Panc1 (cell line): ENCODE measurements at regions not wholly inside any gene's neighbourhood (a gene's known extent, or its start where the extent isn't known, plus 50 kb on each side); places are given as distances from the start of the nearest gene placed in this dataset.

ENCODE experiments used
- ATAC-seq: fragments of 200-7000 bp; cut with Tn5 transposase; 2 replicates; pipeline ENCODE4 v1.9.1; 2020; ENCODE audit warnings: mild to moderate bottlenecking, moderate library complexity
- BruUV-seq: library from RNA; stranded (reverse); fragments of 400-500 nt; replicated peaks from 2 replicates; lab custom pipeline; 2021; lab: Mats Ljungman, UMichigan
- CTCF ChIA-PET: fragments of 300-600 bp; sonication (Branson Sonifier 250); formaldehyde crosslinking; loops from one replicate; lab custom pipeline; 2022; ENCODE audit warnings: antibody characterized with exemption; lab: Charles Lee
- POLR2A ChIA-PET: fragments of 300-600 bp; sonication (Branson Sonifier 250); formaldehyde crosslinking; loops from one replicate; lab custom pipeline; 2022; ENCODE audit warnings: antibody characterized with exemption; lab: Charles Lee
- DNase-seq: peaks from one replicate; pipeline ENCODE4 v3.0.0-alpha.2; 2010; ENCODE audit warnings: low read depth, low spot score
- H3K27ac ChIP-seq: 2 replicates; pipeline ENCODE4 v1.5.1; 2011; ENCODE audit warnings: mild to moderate bottlenecking, low read length, inconsistent platforms
- H3K27me3 ChIP-seq: fragments of 200-500 bp; sonication (Bioruptor generic); 2 replicates; pipeline ENCODE4 v1.6.0; 2014; ENCODE audit warnings: low read length, inconsistent platforms; ENCODE audit not compliant: control insufficient read depth, insufficient read depth
- H3K36me3 ChIP-seq: fragments of 200-500 bp; sonication (Bioruptor generic); 2 replicates; pipeline ENCODE4 v1.5.1; 2014; ENCODE audit warnings: inconsistent platforms, mild to moderate bottlenecking, low read length, moderate library complexity; ENCODE audit not compliant: control insufficient read depth, insufficient read depth
- H3K4me1 ChIP-seq: 2 replicates; pipeline ENCODE4 v1.5.1; 2011; ENCODE audit warnings: inconsistent platforms, mild to moderate bottlenecking, low read length, moderate library complexity; ENCODE audit not compliant: control insufficient read depth, insufficient read depth
- H3K4me3 ChIP-seq, 2 experiments: 2 replicates each; pipeline ENCODE4 v1.5.1; 2011 to 2012; ENCODE audit warnings: low read depth in 2 of 2, low read length in 2 of 2, mild to moderate bottlenecking in 2 of 2, inconsistent platforms in 1 of 2, moderate library complexity in 1 of 2
- H3K9me3 ChIP-seq: fragments of 200-500 bp; sonication (Bioruptor generic); 2 replicates; pipeline ENCODE4 v1.5.1; 2014; ENCODE audit warnings: low read depth, mild to moderate bottlenecking, inconsistent platforms, low read length, moderate library complexity; ENCODE audit not compliant: control insufficient read depth, insufficient read depth
- POLR2AphosphoS5 ChIP-seq: IDR thresholded peaks from 2 replicates; pipeline ENCODE4 v1.6.1; 2012; ENCODE audit warnings: mild to moderate bottlenecking, low read depth, low read length, moderate library complexity
- REST ChIP-seq, 2 experiments: IDR thresholded peaks; 2 replicates each; pipeline ENCODE4 v1.6.1; 2011 to 2012; ENCODE audit warnings: low read depth in 2 of 2, control low read depth in 1 of 2, low read length in 1 of 2, mild to moderate bottlenecking in 1 of 2, moderate library complexity in 1 of 2; ENCODE audit not compliant: insufficient read depth in 1 of 2
- SIN3A ChIP-seq: IDR thresholded peaks from 2 replicates; pipeline ENCODE4 v1.6.1; 2012; ENCODE audit warnings: low read depth, mild to moderate bottlenecking, low read length, moderate library complexity, borderline replicate concordance; ENCODE audit not compliant: insufficient read depth
- TCF7L2 ChIP-seq: IDR thresholded peaks from 2 replicates; pipeline ENCODE4 v1.6.1; 2011; ENCODE audit warnings: mild to moderate bottlenecking, low read depth, low read length, inconsistent platforms
- in situ Hi-C: cut with HindIII; loops from 2 replicates; pipeline ENCODE4 v1.10.0; 2016; ENCODE audit warnings: low sequenced_read_pairs, low pct_unique_long_range_greater_than_20kb
- intact Hi-C: fragments of 100-400 bp; cut with micrococcal nuclease; formaldehyde crosslinking; loops from one replicate; pipeline ENCODE4 v1.10.0; 2022; ENCODE audit not compliant: unreplicated experiment
- TF ChIP-seq, protein P1 (sequence below): fragments of 450-650 bp; IDR thresholded peaks from 2 replicates; pipeline ENCODE4 v1.5.1; 2017; ENCODE audit warnings: mild to moderate bottlenecking

- Histone ChIP-seq H3K27ac (no peak overlapping the region), H3K4me3 (no peak overlapping the region), H3K9me3 (no peaks in the 10 kb centered on the region), H3K36me3 (no peaks in the 10 kb centered on the region), H3K4me1 (no peaks in the 10 kb centered on the region), H3K27me3 (no peaks in the 10 kb centered on the region)
- ATAC-seq: no peak
- no peak for TF ChIP-seq SIN3A
- TF ChIP-seq POLR2AphosphoS5: no peak
- TF ChIP-seq REST (IDR thresholded peaks at IDR 0.05; ENCODE audit: insufficient read depth in 1 of 2, low read depth in 2 of 2, low read length in 1 of 2): no peak
- TF ChIP-seq, protein P1, sequence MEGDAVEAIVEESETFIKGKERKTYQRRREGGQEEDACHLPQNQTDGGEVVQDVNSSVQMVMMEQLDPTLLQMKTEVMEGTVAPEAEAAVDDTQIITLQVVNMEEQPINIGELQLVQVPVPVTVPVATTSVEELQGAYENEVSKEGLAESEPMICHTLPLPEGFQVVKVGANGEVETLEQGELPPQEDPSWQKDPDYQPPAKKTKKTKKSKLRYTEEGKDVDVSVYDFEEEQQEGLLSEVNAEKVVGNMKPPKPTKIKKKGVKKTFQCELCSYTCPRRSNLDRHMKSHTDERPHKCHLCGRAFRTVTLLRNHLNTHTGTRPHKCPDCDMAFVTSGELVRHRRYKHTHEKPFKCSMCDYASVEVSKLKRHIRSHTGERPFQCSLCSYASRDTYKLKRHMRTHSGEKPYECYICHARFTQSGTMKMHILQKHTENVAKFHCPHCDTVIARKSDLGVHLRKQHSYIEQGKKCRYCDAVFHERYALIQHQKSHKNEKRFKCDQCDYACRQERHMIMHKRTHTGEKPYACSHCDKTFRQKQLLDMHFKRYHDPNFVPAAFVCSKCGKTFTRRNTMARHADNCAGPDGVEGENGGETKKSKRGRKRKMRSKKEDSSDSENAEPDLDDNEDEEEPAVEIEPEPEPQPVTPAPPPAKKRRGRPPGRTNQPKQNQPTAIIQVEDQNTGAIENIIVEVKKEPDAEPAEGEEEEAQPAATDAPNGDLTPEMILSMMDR: no peak
- TF ChIP-seq TCF7L2: no peak
- no TSS peak for BruUV-seq
- intact Hi-C loops (no loop called here), in situ Hi-C loops (no loop called here)
- DNase-seq: no peak
- CTCF ChIA-PET: no interaction called here
- POLR2A ChIA-PET: no interaction called here
Measured at GRCh38 chr10:33833566-33833965, 499.1 kb upstream of the NRP1 start.

DNA sequence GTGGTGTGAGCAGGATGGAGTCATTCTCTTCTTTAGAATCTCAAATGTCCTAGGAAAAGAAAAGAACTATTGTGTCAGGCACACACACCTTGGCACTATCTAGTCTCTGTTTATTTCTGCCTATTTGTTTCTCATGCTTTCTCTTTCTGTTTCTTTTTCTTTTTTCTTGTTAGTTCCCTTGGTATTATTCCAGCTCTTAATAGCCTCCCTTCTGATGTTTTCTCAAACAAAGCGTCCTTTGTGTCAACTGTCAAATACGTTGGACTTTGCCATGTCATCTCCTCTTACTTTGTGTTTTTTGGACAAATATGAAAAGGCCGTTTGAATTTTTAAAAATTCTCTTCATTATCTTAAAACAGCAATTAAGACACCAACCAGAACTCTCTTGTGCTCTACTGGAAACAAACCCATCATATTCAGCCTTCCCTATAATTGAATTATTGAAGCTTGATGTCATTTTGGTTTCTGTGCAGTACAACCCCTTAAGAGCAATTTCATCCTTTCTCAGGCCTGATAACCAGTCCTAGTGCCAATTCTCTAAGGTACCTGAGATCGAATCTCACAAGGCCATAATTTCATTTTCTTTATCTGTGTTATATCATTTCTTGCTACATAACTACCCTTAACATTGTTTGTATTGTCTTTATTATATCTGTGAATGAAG lies 497.8 kb upstream of the NRP1 start:
- Histone ChIP-seq H3K9me3 (no peaks in the 10 kb centered on the region), H3K4me1 (no peaks in the 10 kb centered on the region), H3K36me3 (no peaks in the 10 kb centered on the region), H3K27me3 (no peaks in the 10 kb centered on the region), H3K4me3 (no peak overlapping the region), H3K27ac (no peak overlapping the region)
- ATAC-seq: no peak
- no peak for DNase-seq
- TF ChIP-seq, protein P1: no peak
- no peak for TF ChIP-seq POLR2AphosphoS5
- TF ChIP-seq REST (IDR thresholded peaks at IDR 0.05; ENCODE audit: insufficient read depth in 1 of 2, low read depth in 2 of 2, low read length in 1 of 2): no peak
- TF ChIP-seq TCF7L2: no peak
- no peak for TF ChIP-seq SIN3A
- no TSS peak for BruUV-seq
- in situ Hi-C loops (no loop called here), intact Hi-C loops (no loop called here)
- ChIA-PET POLR2A (interaction anchor here (0.6 kb wide), 1 partner anchor 148 kb away, joined by 5 read pairs; no protein-coding TSS in a partner anchor), CTCF (no interaction called here)
